HEK293 (cell line): ENCODE measurements at regions not wholly inside any gene's neighbourhood (a gene's known extent, or its start where the extent isn't known, plus 50 kb on each side); places are given as distances from the start of the nearest gene placed in this dataset.

Source experiments
- CTCF ChIA-PET: fragments of 350-600 bp; formaldehyde crosslinking; extraction: SDS; loops from one replicate; lab custom pipeline; 2021; ENCODE audit warnings: antibody characterized with exemption; lab: Yijun Ruan, JAX
- POLR2A ChIA-PET: fragments of 300-600 bp; formaldehyde crosslinking; extraction: SDS; loops from one replicate; lab custom pipeline; 2020; ENCODE audit warnings: antibody characterized with exemption, inconsistent platforms; lab: Yijun Ruan, JAX
- H3K27ac ChIP-seq: fragments of 200-500 bp; sonication (Bioruptor generic); 2 replicates; pipeline ENCODE4 v1.5.1; 2014; ENCODE audit warnings: low read depth, low read length, control low read depth, inconsistent platforms; ENCODE audit errors: extremely low read depth
- H3K36me3 ChIP-seq, 2 experiments: fragments of 200-500 bp in 1 of 2; sonication (Bioruptor generic) in 1 of 2; 1 replicate in 1 of 2; 2 replicates in 1 of 2; pipeline ENCODE4 v1.5.1; 2014 to 2017; ENCODE audit warnings: inconsistent platforms in 2 of 2, low read length in 2 of 2; ENCODE audit not compliant: control insufficient read depth in 2 of 2, insufficient read depth in 1 of 2
- H3K4me1 ChIP-seq: fragments of 200-500 bp; sonication (Bioruptor generic); 2 replicates; pipeline ENCODE4 v1.5.1; 2014; ENCODE audit warnings: mild to moderate bottlenecking, low read length, inconsistent platforms; ENCODE audit not compliant: control insufficient read depth, insufficient read depth
- H3K4me3 ChIP-seq: 2 replicates; pipeline ENCODE4 v1.5.1; 2011; ENCODE audit warnings: low read depth, mild to moderate bottlenecking, control low read depth, low read length, moderate library complexity
- H3K9me3 ChIP-seq: fragments of 200-500 bp; sonication (Bioruptor generic); 2 replicates; pipeline ENCODE4 v1.5.1; 2014; ENCODE audit warnings: low read depth, low read length, inconsistent platforms; ENCODE audit not compliant: control insufficient read depth, insufficient read depth
- FEZF1 ChIP-seq: fragments of 450-650 bp; formaldehyde crosslinking; IDR thresholded peaks from 2 replicates; pipeline ENCODE4 v1.5.1; 2016; ENCODE audit warnings: missing biosample characterization, missing genetic modification characterization
- GFI1B ChIP-seq: fragments of 450-650 bp; formaldehyde crosslinking; IDR thresholded peaks from 2 replicates; pipeline ENCODE4 v1.5.1; 2016; ENCODE audit warnings: missing biosample characterization, missing genetic modification characterization
- GLIS1 ChIP-seq: fragments of 450-650 bp; formaldehyde crosslinking; IDR thresholded peaks from 2 replicates; pipeline ENCODE4 v1.5.1; 2016; ENCODE audit warnings: missing biosample characterization, missing genetic modification characterization
- MYNN ChIP-seq: fragments of 450-650 bp; formaldehyde crosslinking; IDR thresholded peaks from 2 replicates; pipeline ENCODE4 v1.5.1; 2016; ENCODE audit warnings: missing biosample characterization, missing genetic modification characterization, borderline replicate concordance
- OSR2 ChIP-seq: fragments of 450-650 bp; formaldehyde crosslinking; IDR thresholded peaks from 2 replicates; pipeline ENCODE4 v1.5.1; 2016; ENCODE audit warnings: missing biosample characterization, missing genetic modification characterization
- PRDM2 ChIP-seq: fragments of 450-650 bp; formaldehyde crosslinking; IDR thresholded peaks from 2 replicates; pipeline ENCODE4 v1.5.1; 2016; ENCODE audit warnings: missing biosample characterization, missing genetic modification characterization, borderline replicate concordance
- RBAK ChIP-seq: fragments of 450-650 bp; formaldehyde crosslinking; IDR thresholded peaks from 2 replicates; pipeline ENCODE4 v1.5.1; 2016; ENCODE audit warnings: missing biosample characterization, missing genetic modification characterization
- ZBTB48 ChIP-seq: fragments of 450-650 bp; formaldehyde crosslinking; IDR thresholded peaks from 2 replicates; pipeline ENCODE4 v1.5.1; 2016; ENCODE audit warnings: missing biosample characterization, missing genetic modification characterization
- ZBTB8A ChIP-seq: fragments of 450-650 bp; formaldehyde crosslinking; IDR thresholded peaks from 2 replicates; pipeline ENCODE4 v1.5.1; 2016; ENCODE audit warnings: missing biosample characterization, missing genetic modification characterization
- ZIC2 ChIP-seq: fragments of 450-650 bp; formaldehyde crosslinking; IDR thresholded peaks from 2 replicates; pipeline ENCODE4 v1.5.1; 2016; ENCODE audit warnings: missing biosample characterization, missing genetic modification characterization
- ZNF133 ChIP-seq: fragments of 450-650 bp; formaldehyde crosslinking; IDR thresholded peaks from 2 replicates; pipeline ENCODE4 v1.5.1; 2016; ENCODE audit warnings: missing biosample characterization, missing genetic modification characterization
- ZNF148 ChIP-seq: fragments of 450-650 bp; formaldehyde crosslinking; IDR thresholded peaks from 2 replicates; pipeline ENCODE4 v1.5.0; 2017; ENCODE audit warnings: missing biosample characterization, missing genetic modification characterization, borderline replicate concordance
- ZNF16 ChIP-seq: fragments of 450-650 bp; formaldehyde crosslinking; IDR thresholded peaks from 2 replicates; pipeline ENCODE4 v1.5.1; 2016; ENCODE audit warnings: low read depth, missing biosample characterization, missing genetic modification characterization
- ZNF239 ChIP-seq: fragments of 450-650 bp; formaldehyde crosslinking; IDR thresholded peaks from 2 replicates; pipeline ENCODE4 v1.5.1; 2016; ENCODE audit warnings: missing biosample characterization, missing genetic modification characterization
- ZNF341 ChIP-seq: fragments of 450-650 bp; formaldehyde crosslinking; IDR thresholded peaks from 2 replicates; pipeline ENCODE4; 2016; ENCODE audit warnings: low read depth, missing biosample characterization, missing genetic modification characterization
- ZNF404 ChIP-seq: fragments of 450-650 bp; formaldehyde crosslinking; IDR thresholded peaks from 2 replicates; pipeline ENCODE4 v1.5.1; 2017; ENCODE audit warnings: missing biosample characterization, missing genetic modification characterization
- ZNF561 ChIP-seq: fragments of 450-650 bp; IDR thresholded peaks from 2 replicates; pipeline ENCODE4 v1.5.1; 2018; ENCODE audit warnings: missing biosample characterization, missing genetic modification characterization, borderline replicate concordance
- ZNF600 ChIP-seq: fragments of 450-650 bp; formaldehyde crosslinking; IDR thresholded peaks from 2 replicates; pipeline ENCODE4 v1.5.1; 2016; ENCODE audit warnings: missing biosample characterization, missing genetic modification characterization
- ZNF692 ChIP-seq: fragments of 450-650 bp; formaldehyde crosslinking; IDR thresholded peaks from 2 replicates; pipeline ENCODE4 v1.5.1; 2016; ENCODE audit warnings: missing biosample characterization, missing genetic modification characterization
- ZSCAN23 ChIP-seq: fragments of 450-650 bp; formaldehyde crosslinking; IDR thresholded peaks from 2 replicates; pipeline ENCODE4 v1.5.1; 2016; ENCODE audit warnings: missing biosample characterization, missing genetic modification characterization

GRCh38 chr3:113143353-113143752 is 68.0 kb upstream of the BOC start (continued):
- TF ChIP-seq ZNF16 (tag by site-specific recombination) (no peak), ZNF600 (tag by site-specific recombination) (no peak), PRDM2 (tag by site-specific recombination) (no peak), ZSCAN23 (tag by site-specific recombination) (no peak), MYNN (tag by site-specific recombination) (no peak), GFI1B (tag by site-specific recombination) (no peak), ZBTB48 (tag by site-specific recombination) (no peak)

GRCh38 chr3:113147681-113148261 is 63.6 kb upstream of the BOC start:
- no peak for TF ChIP-seq ZNF692
- TF ChIP-seq ZNF404 (tag by site-specific recombination): no peak
- no peak for TF ChIP-seq ZNF561 (tag by site-specific recombination)
- peak; percentile 54; the same call in 1 of the 2 replicates for TF ChIP-seq ZNF341
- no peak for TF ChIP-seq ZNF239 (tag by site-specific recombination)
- POLR2A ChIA-PET: no interaction called here
- no peak overlapping the region for H3K4me3 ChIP-seq
- CTCF ChIA-PET: interaction anchor here (0.9 to 1.7 kb wide), 4 partner anchors 13 to 140 kb away, joined by 3 to 4 read pairs (median 4); no protein-coding TSS in a partner anchor
- H3K36me3 ChIP-seq: no peaks in the 10 kb centered on the region
- H3K9me3 ChIP-seq: no peaks in the 10 kb centered on the region
- H3K27ac ChIP-seq: peak overlapping the region; percentile 55
- H3K4me1 ChIP-seq: peaks cover 13% of the 10 kb centered on the region; the same call in 1 of the 2 replicates

GRCh38 chr3:113148284-113148683 is 63.1 kb upstream of the BOC start:
- Histone ChIP-seq H3K27ac (peak overlapping the region; percentile 55), H3K4me1 (peaks cover 13% of the 10 kb centered on the region; the same call in 1 of the 2 replicates), H3K4me3 (no peak overlapping the region), H3K9me3 (no peaks in the 10 kb centered on the region), H3K36me3 (no peaks in the 10 kb centered on the region)
- ChIA-PET POLR2A (no interaction called here), CTCF (interaction anchor here (1.1 to 1.7 kb wide), 3 partner anchors 13 to 140 kb away, joined by 3 to 4 read pairs (median 4); no protein-coding TSS in a partner anchor)
- no peak for TF ChIP-seq RBAK (tag by site-specific recombination)
- no peak for TF ChIP-seq ZNF148
- peak; percentile 37; the same call in 1 of the 2 replicates for TF ChIP-seq ZBTB8A (tag by site-specific recombination)
- 0 out of 2 replicates have a peak, but pooled peaks have one; percentile 34 for TF ChIP-seq OSR2 (tag by site-specific recombination)
- no peak for TF ChIP-seq ZNF133 (tag by site-specific recombination)
- peak; percentile 45 for TF ChIP-seq ZIC2
- peak; percentile 62 for TF ChIP-seq GLIS1
- peak; percentile 76 for TF ChIP-seq FEZF1 (tag by site-specific recombination)
- TF ChIP-seq, all 188 proteins: peak for 5
